ENCODE measurements at regions not wholly inside any gene's neighbourhood (a gene's known extent, or its start where the extent isn't known, plus 50 kb on each side); places are given as distances from the start of the nearest gene placed in this dataset.

GRCh38 chr4:116866106-116866505 lies 219.3 kb downstream of the TRAM1L1 start:
- no peak for ATAC-seq
- CTCF ChIA-PET: no interaction called here
- TF ChIP-seq, protein P1, sequence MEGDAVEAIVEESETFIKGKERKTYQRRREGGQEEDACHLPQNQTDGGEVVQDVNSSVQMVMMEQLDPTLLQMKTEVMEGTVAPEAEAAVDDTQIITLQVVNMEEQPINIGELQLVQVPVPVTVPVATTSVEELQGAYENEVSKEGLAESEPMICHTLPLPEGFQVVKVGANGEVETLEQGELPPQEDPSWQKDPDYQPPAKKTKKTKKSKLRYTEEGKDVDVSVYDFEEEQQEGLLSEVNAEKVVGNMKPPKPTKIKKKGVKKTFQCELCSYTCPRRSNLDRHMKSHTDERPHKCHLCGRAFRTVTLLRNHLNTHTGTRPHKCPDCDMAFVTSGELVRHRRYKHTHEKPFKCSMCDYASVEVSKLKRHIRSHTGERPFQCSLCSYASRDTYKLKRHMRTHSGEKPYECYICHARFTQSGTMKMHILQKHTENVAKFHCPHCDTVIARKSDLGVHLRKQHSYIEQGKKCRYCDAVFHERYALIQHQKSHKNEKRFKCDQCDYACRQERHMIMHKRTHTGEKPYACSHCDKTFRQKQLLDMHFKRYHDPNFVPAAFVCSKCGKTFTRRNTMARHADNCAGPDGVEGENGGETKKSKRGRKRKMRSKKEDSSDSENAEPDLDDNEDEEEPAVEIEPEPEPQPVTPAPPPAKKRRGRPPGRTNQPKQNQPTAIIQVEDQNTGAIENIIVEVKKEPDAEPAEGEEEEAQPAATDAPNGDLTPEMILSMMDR (IDR thresholded peaks at IDR 0.05): no peak

DNA sequence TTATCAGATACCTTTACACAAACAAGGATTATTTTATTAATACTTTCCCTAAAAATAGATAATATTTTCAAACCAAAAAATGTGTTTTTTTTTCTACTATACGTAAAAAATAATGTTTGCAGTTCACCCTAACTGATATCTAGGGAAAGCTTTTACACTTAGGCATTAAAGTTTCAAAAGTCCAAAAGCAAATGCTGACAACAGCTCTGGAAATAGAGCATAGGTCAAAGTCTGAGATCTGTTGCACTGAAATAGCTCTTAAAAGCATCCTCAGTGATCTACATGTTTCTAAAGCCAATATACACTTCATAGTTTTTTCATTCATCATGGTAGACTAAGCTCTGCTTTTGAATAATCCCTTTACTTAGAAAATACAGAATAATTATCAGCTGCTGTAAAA lies 222.8 kb downstream of the TRAM1L1 start:
- no peaks in the 10 kb centered on the region for H3K27me3 Mint-ChIP-seq
- no peak overlapping the region for H3K4me3 Mint-ChIP-seq
- TF ChIP-seq, protein P1 (IDR thresholded peaks at IDR 0.05): no peak
- no peaks in the 10 kb centered on the region for H3K9me3 Mint-ChIP-seq
- no peaks in the 10 kb centered on the region for H3K4me1 Mint-ChIP-seq (ENCODE audit: low read depth)
- H3K27ac Mint-ChIP-seq: no peak overlapping the region
- ATAC-seq (no peak), DNase-seq (no peak)
- intact Hi-C loops (cut with micrococcal nuclease): no loop called here
- H3K36me3 Mint-ChIP-seq (ENCODE audit: low read depth): no peaks in the 10 kb centered on the region
- ChIA-PET CTCF (no interaction called here), POLR2A (no interaction called here)

More at GRCh38 chr4:116866106-116866505, 219.3 kb downstream of the TRAM1L1 start:
- Mint-ChIP-seq H3K4me1 (ENCODE audit: low read depth) (no peaks in the 10 kb centered on the region), H3K27ac (no peak overlapping the region), H3K4me3 (no peak overlapping the region), H3K9me3 (no peaks in the 10 kb centered on the region), H3K27me3 (no peaks in the 10 kb centered on the region), H3K36me3 (ENCODE audit: low read depth) (no peaks in the 10 kb centered on the region)
- POLR2A ChIA-PET: no interaction called here
- DNase-seq: no peak
- intact Hi-C loops (cut with micrococcal nuclease): no loop called here

GRCh38 chr4:116860891-116861290 lies 224.5 kb downstream of the TRAM1L1 start:
- CTCF ChIA-PET: no interaction called here
- TF ChIP-seq, protein P1 (IDR thresholded peaks at IDR 0.05): no peak
- Mint-ChIP-seq H3K36me3 (ENCODE audit: low read depth) (no peaks in the 10 kb centered on the region), H3K4me3 (no peak overlapping the region), H3K27me3 (no peaks in the 10 kb centered on the region), H3K27ac (no peak overlapping the region), H3K4me1 (ENCODE audit: low read depth) (no peaks in the 10 kb centered on the region), H3K9me3 (no peaks in the 10 kb centered on the region)
- POLR2A ChIA-PET: no interaction called here
- ATAC-seq: no peak
- intact Hi-C loops (cut with micrococcal nuclease): no loop called here
- no peak for DNase-seq

DNA sequence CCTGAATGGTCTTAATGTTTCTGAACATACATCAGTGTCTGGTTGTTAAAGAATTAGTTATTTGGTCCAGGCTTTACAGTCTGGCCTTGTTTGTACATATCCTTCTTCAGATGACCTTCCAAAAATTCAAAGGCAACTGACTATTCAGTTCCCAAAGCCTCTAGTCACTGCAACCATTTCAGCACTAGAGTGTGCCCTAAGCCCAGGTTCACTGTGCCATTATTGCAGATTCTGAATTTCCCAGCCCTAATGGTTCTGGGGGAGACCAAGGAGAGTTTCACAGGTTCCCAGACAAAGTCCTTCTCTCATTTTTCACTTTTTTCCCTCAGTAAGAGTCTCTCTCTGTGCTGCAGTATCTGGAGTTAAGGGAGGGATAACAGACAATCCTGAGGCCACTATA lies 235.8 kb downstream of the TRAM1L1 start:
- ATAC-seq (no peak), DNase-seq (no peak)
- intact Hi-C loops (cut with micrococcal nuclease): no loop called here
- no peaks in the 10 kb centered on the region for H3K27me3 Mint-ChIP-seq
- H3K4me3 Mint-ChIP-seq: no peak overlapping the region
- no peak overlapping the region for H3K27ac Mint-ChIP-seq
- no peaks in the 10 kb centered on the region for H3K36me3 Mint-ChIP-seq (ENCODE audit: low read depth)
- ChIA-PET POLR2A (no interaction called here), CTCF (interaction anchor here (1.4 kb wide), 1 partner anchor 25 kb away, joined by 3 read pairs; no protein-coding TSS in a partner anchor)
- TF ChIP-seq, protein P1 (IDR thresholded peaks at IDR 0.05): no peak
- no peaks in the 10 kb centered on the region for H3K9me3 Mint-ChIP-seq
- no peaks in the 10 kb centered on the region for H3K4me1 Mint-ChIP-seq (ENCODE audit: low read depth)

GRCh38 chr4:116847616-116848015 lies 237.8 kb downstream of the TRAM1L1 start:
- CTCF ChIA-PET: no interaction called here
- Mint-ChIP-seq H3K9me3 (no peaks in the 10 kb centered on the region), H3K36me3 (ENCODE audit: low read depth) (no peaks in the 10 kb centered on the region), H3K4me1 (ENCODE audit: low read depth) (no peaks in the 10 kb centered on the region), H3K27ac (no peak overlapping the region), H3K4me3 (no peak overlapping the region), H3K27me3 (no peaks in the 10 kb centered on the region)
- POLR2A ChIA-PET: no interaction called here
- ATAC-seq: no peak
- TF ChIP-seq, protein P1 (IDR thresholded peaks at IDR 0.05): no peak
- intact Hi-C loops (cut with micrococcal nuclease): no loop called here
- DNase-seq: no peak

All from activated CD8-positive, alpha-beta T cell treated with anti-CD3 and anti-CD28 coated beads for 36 hours (primary cell).